Cerebellar nuclear complex (tissue), 1 donor: ENCODE measurements at regions not wholly inside any gene's neighbourhood (a gene's known extent, or its start where the extent isn't known, plus 50 kb on each side); places are given as distances from the start of the nearest gene placed in this dataset.

ENCODE experiments used
- DNase-seq, 2 experiments: peaks; one replicate each; lab custom pipeline; 2025; lab: John Stamatoyannopoulos, UW

- no peak for DNase-seq
Observed at GRCh38 chr2:158006961-158007719, 94.5 kb upstream of the UPP2 start.

- DNase-seq = no peak
Observed at GRCh38 chr2:158004126-158004764, 97.4 kb upstream of the UPP2 start.

GRCh38 chr2:158002079-158002478 lies 99.6 kb upstream of the UPP2 start:
- no peak for DNase-seq

- no peak for DNase-seq
Observed at GRCh38 chr2:157996799-157997198, 104.9 kb upstream of the UPP2 start.

- no peak for DNase-seq
Observed at GRCh38 chr2:157995117-157995516, 106.6 kb upstream of the UPP2 start.

- DNase-seq = no peak
Observed at GRCh38 chr2:157991932-157992331, 109.7 kb upstream of the UPP2 start.

- no peak for DNase-seq
Observed at GRCh38 chr2:157990173-157990572, 111.5 kb upstream of the UPP2 start.

GRCh38 chr2:157989227-157989626 lies 112.4 kb upstream of the UPP2 start:
- no peak for DNase-seq

GRCh38 chr2:157986761-157987160 lies 110.6 kb upstream of the ACVR1 start:
- peak in 1 of 2 experiments; percentile 14 for DNase-seq

GRCh38 chr2:157984866-157985265 lies 108.7 kb upstream of the ACVR1 start:
- DNase-seq = no peak

- DNase-seq = no peak
Observed at GRCh38 chr2:157980020-157980419, 103.9 kb upstream of the ACVR1 start.

GRCh38 chr2:157971702-157972101 lies 95.6 kb upstream of the ACVR1 start:
- DNase-seq = no peak

- no peak for DNase-seq
Observed at GRCh38 chr2:157967856-157968255, 91.7 kb upstream of the ACVR1 start.

GRCh38 chr2:157959249-157959648 lies 83.1 kb upstream of the ACVR1 start:
- no peak for DNase-seq

- no peak for DNase-seq
Observed at GRCh38 chr2:157957596-157957995, 81.5 kb upstream of the ACVR1 start.

GRCh38 chr2:157952558-157952957 lies 76.4 kb upstream of the ACVR1 start:
- no peak for DNase-seq

GRCh38 chr2:157948856-157949255 lies 72.7 kb upstream of the ACVR1 start:
- no peak for DNase-seq

GRCh38 chr2:157946919-157947557 lies 70.9 kb upstream of the ACVR1 start:
- DNase-seq = no peak

- no peak for DNase-seq
Observed at GRCh38 chr2:157940024-157940423, 63.9 kb upstream of the ACVR1 start.

GRCh38 chr2:157938556-157938955 lies 62.4 kb upstream of the ACVR1 start:
- no peak for DNase-seq

GRCh38 chr2:157936406-157936805 lies 60.3 kb upstream of the ACVR1 start:
- DNase-seq = no peak

- DNase-seq = no peak
Observed at GRCh38 chr2:157935378-157935906, 59.3 kb upstream of the ACVR1 start.
